ENCODE measurements at regions not wholly inside any gene's neighbourhood (a gene's known extent, or its start where the extent isn't known, plus 50 kb on each side); places are given as distances from the start of the nearest gene placed in this dataset.

- TF ChIP-seq CTCF (IDR thresholded peaks at IDR 0.05): no peak
- Mint-ChIP-seq H3K4me1 (peaks cover 8% of the 10 kb centered on the region), H3K9me3 (no peaks in the 10 kb centered on the region), H3K36me3 (ENCODE audit: low read depth) (no peaks in the 10 kb centered on the region), H3K4me3 (no peak overlapping the region), H3K27me3 (ENCODE audit: low read depth, poor library complexity) (peaks cover 13% of the 10 kb centered on the region), H3K27ac (no peak overlapping the region)
- DNase-seq: no peak
These were observed 61.3 kb upstream of the POMP start for GRCh38 chr13:28597641-28598040.

- DNase-seq: no peak
- no peaks in the 10 kb centered on the region for H3K9me3 Mint-ChIP-seq
- H3K4me3 Mint-ChIP-seq: no peak overlapping the region
- H3K27ac Mint-ChIP-seq: no peak overlapping the region
- no peaks in the 10 kb centered on the region for H3K36me3 Mint-ChIP-seq (ENCODE audit: low read depth)
- H3K4me1 Mint-ChIP-seq: peaks cover 22% of the 10 kb centered on the region
- H3K27me3 Mint-ChIP-seq (ENCODE audit: low read depth, poor library complexity): peaks cover 3% of the 10 kb centered on the region
- TF ChIP-seq CTCF (IDR thresholded peaks at IDR 0.05): no peak
These were observed 68.5 kb upstream of the POMP start for GRCh38 chr13:28590461-28590860.

GRCh38 chr13:28588296-28588695, 70.6 kb upstream of the POMP start:
- no peak for TF ChIP-seq CTCF (IDR thresholded peaks at IDR 0.05)
- peaks cover 3% of the 10 kb centered on the region for H3K27me3 Mint-ChIP-seq (ENCODE audit: low read depth, poor library complexity)
- DNase-seq: no peak
- no peaks in the 10 kb centered on the region for H3K9me3 Mint-ChIP-seq
- H3K4me3 Mint-ChIP-seq: no peak overlapping the region
- peaks cover 32% of the 10 kb centered on the region for H3K4me1 Mint-ChIP-seq
- H3K27ac Mint-ChIP-seq: no peak overlapping the region
- H3K36me3 Mint-ChIP-seq (ENCODE audit: low read depth): no peaks in the 10 kb centered on the region

- Mint-ChIP-seq H3K4me1 (peaks cover 38% of the 10 kb centered on the region), H3K9me3 (no peaks in the 10 kb centered on the region), H3K27me3 (ENCODE audit: low read depth, poor library complexity) (peaks cover 3% of the 10 kb centered on the region), H3K36me3 (ENCODE audit: low read depth) (no peaks in the 10 kb centered on the region), H3K27ac (no peak overlapping the region), H3K4me3 (no peak overlapping the region)
- TF ChIP-seq CTCF (IDR thresholded peaks at IDR 0.05): no peak
- DNase-seq: no peak
These were observed 71.8 kb upstream of the POMP start for GRCh38 chr13:28587174-28587540.

- Mint-ChIP-seq H3K9me3 (no peaks in the 10 kb centered on the region), H3K4me1 (peaks cover 41% of the 10 kb centered on the region), H3K36me3 (ENCODE audit: low read depth) (no peaks in the 10 kb centered on the region), H3K27ac (no peak overlapping the region), H3K4me3 (no peak overlapping the region), H3K27me3 (ENCODE audit: low read depth, poor library complexity) (peaks cover 3% of the 10 kb centered on the region)
- DNase-seq: no peak
- no peak for TF ChIP-seq CTCF (IDR thresholded peaks at IDR 0.05)
These were observed 72.3 kb upstream of the POMP start for GRCh38 chr13:28586439-28587173.

GRCh38 chr13:28585561-28585960, 73.4 kb upstream of the POMP start:
- no peaks in the 10 kb centered on the region for H3K36me3 Mint-ChIP-seq (ENCODE audit: low read depth)
- H3K27ac Mint-ChIP-seq: no peak overlapping the region
- no peaks in the 10 kb centered on the region for H3K9me3 Mint-ChIP-seq
- no peak overlapping the region for H3K4me3 Mint-ChIP-seq
- H3K27me3 Mint-ChIP-seq (ENCODE audit: low read depth, poor library complexity): peaks cover 3% of the 10 kb centered on the region
- peaks cover 39% of the 10 kb centered on the region for H3K4me1 Mint-ChIP-seq
- TF ChIP-seq CTCF (IDR thresholded peaks at IDR 0.05): no peak
- DNase-seq: no peak
